GM12864 (cell line): ENCODE measurements at regions not wholly inside any gene's neighbourhood (a gene's known extent, or its start where the extent isn't known, plus 50 kb on each side); places are given as distances from the start of the nearest gene placed in this dataset.

Experiments used
- DNase-seq: peaks from one replicate; pipeline ENCODE4 v3.0.0-alpha.2; 2011; ENCODE audit warnings: low read depth
- H3K4me3 ChIP-seq: 2 replicates; pipeline ENCODE4 v1.5.1; 2011; ENCODE audit warnings: mild to moderate bottlenecking, low read depth, low read length, control low read depth
- TF ChIP-seq, protein P1 (sequence below): IDR thresholded peaks from 2 replicates; pipeline ENCODE4 v1.5.1; 2011; ENCODE audit warnings: low read depth, mild to moderate bottlenecking, moderate library complexity, low read length, control low read depth, inconsistent platforms; ENCODE audit errors: missing control alignments

DNA sequence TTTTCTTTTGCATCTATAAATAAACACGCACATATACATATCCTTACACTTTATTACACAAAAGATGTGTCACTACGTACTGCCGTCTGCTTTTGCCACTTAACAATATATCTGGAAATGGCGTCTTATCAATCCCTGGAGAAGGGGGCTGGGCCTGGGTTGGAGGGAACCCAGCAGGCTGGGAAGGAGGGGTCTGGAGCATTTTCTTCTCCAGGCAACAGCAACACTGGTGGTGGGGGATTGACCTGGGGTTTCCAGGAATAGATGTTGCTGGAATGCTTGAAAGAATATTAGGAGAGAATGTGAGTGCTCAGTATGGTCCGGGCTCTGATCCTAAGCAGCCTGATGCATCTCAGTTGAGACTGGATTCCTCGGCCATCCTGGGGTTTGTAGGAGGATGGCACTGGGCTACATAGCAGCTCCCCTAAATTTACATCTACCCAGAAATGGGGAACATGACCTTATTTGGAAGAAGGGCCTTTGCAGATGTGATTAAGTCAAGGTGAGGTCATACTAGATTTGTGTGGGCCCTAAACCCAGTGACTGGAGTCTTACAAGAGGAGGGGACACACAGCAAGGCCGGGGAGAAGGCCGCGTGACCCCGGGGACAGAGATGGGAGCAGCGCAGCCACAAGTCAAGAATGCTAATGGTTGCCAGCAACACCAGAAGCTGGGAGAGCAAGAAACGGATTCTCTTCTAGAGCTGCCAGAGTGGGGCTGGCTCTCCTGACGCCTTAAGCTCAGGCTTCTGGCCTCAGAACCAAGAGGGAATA, 98.6 kb downstream of the SIK1 start:
- TF ChIP-seq, protein P1, sequence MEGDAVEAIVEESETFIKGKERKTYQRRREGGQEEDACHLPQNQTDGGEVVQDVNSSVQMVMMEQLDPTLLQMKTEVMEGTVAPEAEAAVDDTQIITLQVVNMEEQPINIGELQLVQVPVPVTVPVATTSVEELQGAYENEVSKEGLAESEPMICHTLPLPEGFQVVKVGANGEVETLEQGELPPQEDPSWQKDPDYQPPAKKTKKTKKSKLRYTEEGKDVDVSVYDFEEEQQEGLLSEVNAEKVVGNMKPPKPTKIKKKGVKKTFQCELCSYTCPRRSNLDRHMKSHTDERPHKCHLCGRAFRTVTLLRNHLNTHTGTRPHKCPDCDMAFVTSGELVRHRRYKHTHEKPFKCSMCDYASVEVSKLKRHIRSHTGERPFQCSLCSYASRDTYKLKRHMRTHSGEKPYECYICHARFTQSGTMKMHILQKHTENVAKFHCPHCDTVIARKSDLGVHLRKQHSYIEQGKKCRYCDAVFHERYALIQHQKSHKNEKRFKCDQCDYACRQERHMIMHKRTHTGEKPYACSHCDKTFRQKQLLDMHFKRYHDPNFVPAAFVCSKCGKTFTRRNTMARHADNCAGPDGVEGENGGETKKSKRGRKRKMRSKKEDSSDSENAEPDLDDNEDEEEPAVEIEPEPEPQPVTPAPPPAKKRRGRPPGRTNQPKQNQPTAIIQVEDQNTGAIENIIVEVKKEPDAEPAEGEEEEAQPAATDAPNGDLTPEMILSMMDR: no peak
- H3K4me3 ChIP-seq: no peak overlapping the region
- no peak for DNase-seq

DNA sequence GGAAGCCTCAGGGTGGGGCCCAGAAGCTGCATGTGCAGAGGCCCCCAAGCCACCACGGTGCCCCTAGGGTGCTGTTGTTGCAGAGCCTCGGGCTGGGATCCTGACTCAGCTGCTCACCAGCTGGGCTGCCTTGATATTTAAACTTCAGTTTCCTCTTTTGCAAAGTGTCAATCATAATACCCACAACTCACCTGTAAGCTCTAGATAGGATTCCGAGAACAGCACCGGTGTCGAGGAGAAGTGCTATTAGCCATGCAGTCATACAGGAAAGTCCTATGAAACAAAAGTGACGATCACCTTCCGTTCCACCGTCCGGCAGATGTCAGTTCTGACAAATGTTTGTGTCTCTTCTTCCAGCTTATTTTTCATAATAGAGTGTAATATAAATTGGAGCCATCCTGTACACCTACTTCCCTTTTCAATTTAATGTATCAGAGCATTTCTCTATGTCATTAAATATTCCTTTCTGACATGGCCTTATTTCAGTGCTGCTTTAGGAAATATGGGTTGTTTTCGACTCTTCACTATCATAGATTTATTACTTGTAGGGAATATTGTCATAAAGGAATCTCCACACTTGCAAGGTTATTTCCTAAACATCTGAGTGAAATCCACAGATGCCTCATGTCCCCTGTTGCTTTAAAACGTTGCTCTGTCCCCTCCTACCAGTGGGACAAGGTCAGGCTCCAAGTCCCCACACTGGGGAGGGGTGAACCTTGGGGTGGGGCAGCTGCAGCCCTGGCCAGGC, 100.8 kb downstream of the SIK1 start:
- DNase-seq: peak; percentile 30
- H3K4me3 ChIP-seq: no peak overlapping the region
- TF ChIP-seq, protein P1: no peak

DNA sequence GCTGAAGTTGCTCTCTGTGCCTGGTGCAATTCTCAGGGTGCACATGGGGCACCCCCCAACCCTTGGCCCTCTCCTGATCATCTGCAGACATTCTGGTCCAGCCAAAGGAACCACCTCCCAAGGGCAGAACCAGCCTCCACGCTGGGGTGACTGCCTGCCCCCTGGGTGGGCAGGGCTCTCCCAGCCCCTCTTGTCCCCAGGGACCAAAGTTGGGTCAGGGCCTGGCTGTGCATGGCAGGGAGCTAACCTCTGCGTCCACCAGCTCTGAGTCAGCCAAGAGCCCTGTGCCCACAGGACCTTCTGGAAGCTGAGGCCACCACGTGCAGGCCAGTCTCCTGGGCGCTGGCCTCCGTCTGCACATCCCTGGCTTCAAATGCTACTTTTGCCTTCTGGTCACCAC, 101.9 kb downstream of the SIK1 start:
- no peak overlapping the region for H3K4me3 ChIP-seq
- DNase-seq: no peak
- TF ChIP-seq, protein P1: no peak

DNA sequence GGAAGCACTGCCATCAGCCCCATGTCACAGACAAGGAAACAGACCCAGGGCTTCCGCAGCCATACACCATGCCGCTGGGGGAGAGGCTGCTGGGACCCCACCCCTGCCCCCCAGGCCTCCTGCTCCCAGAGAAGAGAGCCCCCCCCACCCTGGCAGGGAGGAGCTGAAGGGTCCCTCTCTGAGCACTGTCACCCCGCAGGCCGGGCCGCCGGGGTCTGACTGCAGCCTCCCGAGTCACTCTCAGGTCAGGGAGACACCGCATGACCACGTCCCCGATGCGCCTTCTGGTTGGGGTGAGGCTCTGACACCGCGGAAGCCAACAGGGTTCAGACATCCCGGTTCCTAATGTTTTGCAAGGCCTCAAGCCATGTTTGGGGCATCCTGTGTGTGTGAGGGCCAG, 102.3 kb downstream of the SIK1 start:
- H3K4me3 ChIP-seq: no peak overlapping the region
- DNase-seq: no peak
- TF ChIP-seq, protein P1: no peak

DNA sequence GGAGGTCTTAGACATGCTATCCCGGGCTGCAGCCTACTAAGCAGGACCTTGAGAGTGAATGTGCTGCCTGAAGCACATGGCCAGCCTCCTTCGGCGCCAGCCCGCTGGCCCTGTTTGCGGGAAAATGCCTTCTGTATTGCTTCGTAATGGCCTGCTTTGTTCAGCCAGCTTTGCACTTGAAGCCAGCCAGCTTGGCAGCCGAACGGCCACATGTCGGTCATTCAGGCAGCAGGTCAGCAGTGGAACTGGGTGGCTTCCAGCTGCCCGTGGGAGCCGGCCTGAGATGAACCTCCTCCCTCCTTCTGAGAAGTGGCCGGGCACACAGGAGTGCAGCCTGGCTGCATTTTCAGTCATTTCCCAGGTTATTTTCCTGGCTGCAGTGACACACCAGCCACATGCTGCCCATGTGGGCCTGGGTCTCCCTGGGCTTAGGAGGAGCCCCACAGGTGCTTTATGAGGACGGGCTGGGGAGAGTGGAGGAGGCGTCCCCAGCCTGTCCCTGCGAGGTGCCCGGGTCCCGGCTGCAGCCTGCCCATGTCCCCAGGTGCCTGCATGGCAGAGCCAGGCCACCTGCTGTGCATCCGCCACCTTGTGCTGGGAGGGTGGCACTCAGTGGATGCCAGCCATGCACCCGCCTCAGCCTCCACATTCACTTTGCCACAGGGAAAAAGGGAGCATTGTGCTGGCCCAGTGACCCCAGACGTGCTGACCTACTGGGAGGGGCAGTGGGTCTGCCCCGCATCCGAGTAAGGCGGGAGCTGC, 103.5 kb downstream of the SIK1 start:
- DNase-seq: no peak

DNA sequence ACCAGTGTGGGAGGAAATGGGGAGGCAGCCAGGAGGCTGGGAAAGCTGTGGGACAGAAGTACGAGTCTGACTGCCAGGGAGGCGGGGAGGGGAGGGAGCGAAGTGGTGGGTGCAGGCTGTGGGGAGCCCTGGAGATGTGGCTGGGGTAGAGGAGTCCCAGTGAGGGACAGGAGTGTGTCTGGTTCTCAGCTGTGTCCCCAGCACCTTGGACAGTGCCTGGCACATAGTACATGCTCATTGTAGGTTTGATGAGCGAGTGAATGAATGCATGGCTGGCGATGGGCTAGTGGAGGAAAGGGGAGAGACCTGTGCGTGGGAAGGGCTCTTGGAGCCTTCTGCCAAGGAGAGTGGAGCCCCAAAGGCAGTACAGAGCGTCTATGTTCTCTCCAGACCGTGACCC, 104.1 kb downstream of the SIK1 start:
- DNase-seq: no peak
- no peak overlapping the region for H3K4me3 ChIP-seq
- TF ChIP-seq, protein P1: no peak

More for the DNA sequence above, 103.5 kb downstream of the SIK1 start:
- H3K4me3 ChIP-seq: no peak overlapping the region
- TF ChIP-seq, protein P1: no peak
